GM23338 (cell line): ENCODE measurements at regions not wholly inside any gene's neighbourhood (a gene's known extent, or its start where the extent isn't known, plus 50 kb on each side); places are given as distances from the start of the nearest gene placed in this dataset.

Experiments
- ATAC-seq: fragments of 200-7000 bp; cut with Tn5 transposase; 3 replicates; pipeline ENCODE4 v1.9.1; 2020
- DNase-seq: peaks from one replicate; pipeline ENCODE4 v3.0.0-alpha.2; 2015; ENCODE audit warnings: low spot score
- H2AFZ ChIP-seq: fragments of 200-600 bp; sonication (generic); 2 replicates; pipeline ENCODE4 v1.8.0; 2016; ENCODE audit warnings: antibody characterized with exemption, mild to moderate bottlenecking, moderate library complexity
- H3F3A ChIP-seq: fragments of 200-600 bp; sonication (generic); replicated peaks from 2 replicates; pipeline ENCODE4 v1.8.0; 2017; ENCODE audit warnings: antibody characterized with exemption, mixed run types, low read depth
- H3K27ac ChIP-seq: fragments of 200-600 bp; sonication (generic); 2 replicates; pipeline ENCODE4 v1.6.1; 2016; ENCODE audit warnings: low read depth
- H3K27me3 ChIP-seq: fragments of 200-600 bp; sonication (generic); 2 replicates; pipeline ENCODE4 v1.8.0; 2016; ENCODE audit warnings: mild to moderate bottlenecking, mixed run types, moderate library complexity; ENCODE audit not compliant: insufficient read depth
- H3K36me3 ChIP-seq: fragments of 200-600 bp; sonication (generic); 2 replicates; pipeline ENCODE4 v1.8.0; 2016; ENCODE audit warnings: mild to moderate bottlenecking; ENCODE audit not compliant: insufficient read depth
- H3K4me1 ChIP-seq: fragments of 200-600 bp; sonication (generic); 2 replicates; pipeline ENCODE4 v1.8.0; 2016; ENCODE audit warnings: mild to moderate bottlenecking, moderate library complexity; ENCODE audit not compliant: insufficient read depth
- H3K4me2 ChIP-seq: fragments of 200-600 bp; sonication (generic); 2 replicates; pipeline ENCODE4 v1.7.1; 2017; ENCODE audit warnings: mixed run types
- H3K4me3 ChIP-seq: fragments of 200-600 bp; sonication (generic); 2 replicates; pipeline ENCODE4 v1.6.1; 2016; ENCODE audit warnings: mixed run types
- H3K79me2 ChIP-seq: fragments of 200-600 bp; sonication (generic); replicated peaks from 2 replicates; pipeline ENCODE4 v1.8.0; 2017; ENCODE audit warnings: mild to moderate bottlenecking; ENCODE audit not compliant: insufficient read depth
- H3K9me2 ChIP-seq: fragments of 200-600 bp; sonication (generic); 2 replicates; pipeline ENCODE4 v1.8.0; 2017; ENCODE audit not compliant: insufficient read depth
- H4K20me1 ChIP-seq: fragments of 200-600 bp; sonication (generic); replicated peaks from 2 replicates; pipeline ENCODE4 v1.8.0; 2017; ENCODE audit warnings: mild to moderate bottlenecking; ENCODE audit not compliant: insufficient read depth
- H3K27ac Mint-ChIP-seq: 2 replicates; pipeline ENCODE4 v1.8.0; 2020; ENCODE audit warnings: inconsistent platforms, mild to moderate bottlenecking, moderate library complexity, mixed read lengths
- H3K27me3 Mint-ChIP-seq: 3 replicates; pipeline ENCODE4 v1.8.0; 2022; ENCODE audit warnings: low read depth, mild to moderate bottlenecking, moderate library complexity, mixed read lengths, inconsistent platforms; ENCODE audit not compliant: insufficient read depth, poor library complexity
- H3K36me3 Mint-ChIP-seq: 3 replicates; pipeline ENCODE4 v1.8.0; 2021; ENCODE audit warnings: low read depth, mild to moderate bottlenecking, inconsistent platforms, moderate library complexity, mixed read lengths
- H3K4me1 Mint-ChIP-seq: 3 replicates; pipeline ENCODE4 v1.8.0; 2020; ENCODE audit warnings: mild to moderate bottlenecking, inconsistent platforms, mixed read lengths
- H3K4me3 Mint-ChIP-seq: 3 replicates; pipeline ENCODE4 v1.8.0; 2021; ENCODE audit warnings: moderate library complexity, mild to moderate bottlenecking, inconsistent platforms, mixed read lengths
- H3K9me3 Mint-ChIP-seq: 3 replicates; pipeline ENCODE4 v1.8.0; 2020; ENCODE audit warnings: moderate library complexity, mild to moderate bottlenecking, inconsistent platforms, mixed read lengths
- CREB1 ChIP-seq: fragments of 250-450 bp; sonication (Bioruptor Pico); IDR thresholded peaks from 2 replicates; pipeline ENCODE4 v1.5.0; 2020; ENCODE audit warnings: low read depth, mild to moderate bottlenecking, moderate library complexity
- CTCF ChIP-seq, 2 experiments: fragments of 200-600 bp in 1 of 2; sonication (generic) in 1 of 2; conservative IDR thresholded peaks; 2 replicates each; pipeline versions ENCODE4 v1.5.1 to v1.6.1; 2016 to 2017; ENCODE audit warnings: antibody characterized with exemption in 2 of 2, low read depth in 2 of 2, mild to moderate bottlenecking in 2 of 2, moderate library complexity in 1 of 2
- ETS1 ChIP-seq: IDR thresholded peaks from 2 replicates; pipeline ENCODE4 v1.6.1; 2016; ENCODE audit warnings: antibody characterized with exemption
- EZH2 ChIP-seq: fragments of 200-600 bp; sonication (generic); IDR thresholded peaks from one replicate; pipeline ENCODE4 v1.8.0; 2017; ENCODE audit warnings: antibody characterized with exemption, mild to moderate bottlenecking, low read depth; ENCODE audit not compliant: unreplicated experiment
- EZH2phosphoT487 ChIP-seq: fragments of 200-600 bp; sonication (generic); IDR thresholded peaks from one replicate; pipeline ENCODE4 v1.8.1; 2018; ENCODE audit warnings: antibody characterized with exemption; ENCODE audit not compliant: unreplicated experiment
- JUNB ChIP-seq: IDR thresholded peaks from one replicate; pipeline ENCODE4 v1.6.1; 2016; ENCODE audit warnings: antibody characterized with exemption; ENCODE audit not compliant: unreplicated experiment
- NANOG ChIP-seq: IDR thresholded peaks from 2 replicates; pipeline ENCODE4 v1.6.1; 2016; ENCODE audit warnings: antibody characterized with exemption, borderline replicate concordance
- POLR2AphosphoS5 ChIP-seq: IDR thresholded peaks from 2 replicates; pipeline ENCODE4 v1.6.1; 2016; ENCODE audit warnings: antibody characterized with exemption, low read depth
- REST ChIP-seq: IDR thresholded peaks from one replicate; pipeline ENCODE4 v1.6.1; 2018; ENCODE audit warnings: antibody characterized with exemption; ENCODE audit not compliant: unreplicated experiment
- STAT1 ChIP-seq: IDR thresholded peaks from one replicate; pipeline ENCODE4 v1.6.1; 2016; ENCODE audit warnings: antibody characterized with exemption; ENCODE audit not compliant: unreplicated experiment
- ZNF114 ChIP-seq: fragments of 250-450 bp; sonication (Bioruptor Pico); IDR thresholded peaks from 2 replicates; pipeline ENCODE4 v1.5.0; 2020; ENCODE audit warnings: mild to moderate bottlenecking, moderate library complexity
- ZNF331 ChIP-seq: fragments of 250-450 bp; sonication (Bioruptor Pico); IDR thresholded peaks from 2 replicates; pipeline ENCODE4 v1.5.0; 2020; ENCODE audit warnings: low read depth, mild to moderate bottlenecking, moderate library complexity
- ZNF462 ChIP-seq: fragments of 250-450 bp; sonication (Bioruptor Pico); IDR thresholded peaks from 2 replicates; pipeline ENCODE4 v1.5.0; 2020; ENCODE audit warnings: mild to moderate bottlenecking, moderate library complexity

- peaks cover 3% of the 10 kb centered on the region; the same call in 1 of the 3 replicates for H3K36me3 Mint-ChIP-seq
- peak overlapping the region; percentile 59; the same call in 1 of the 2 replicates for H2AFZ ChIP-seq
- H3K27ac Mint-ChIP-seq: peak overlapping the region; percentile 19; the same call in 1 of the 2 replicates
- no peak overlapping the region for H3K4me2 ChIP-seq
- H4K20me1 ChIP-seq: no peaks in the 10 kb centered on the region
- no peak overlapping the region for H3K27ac ChIP-seq
- H3K4me3 ChIP-seq: no peak overlapping the region
- no peak for TF ChIP-seq ZNF114 (CRISPR knock-in tag)
- no peak for TF ChIP-seq ZNF462
- TF ChIP-seq ZNF331 (CRISPR knock-in tag): no peak
- TF ChIP-seq POLR2AphosphoS5: no peak
- TF ChIP-seq NANOG: no peak
- no peak for TF ChIP-seq ETS1
- TF ChIP-seq EZH2: no peak
- no peak for TF ChIP-seq JUNB
- TF ChIP-seq CREB1: no peak
- TF ChIP-seq REST: no peak
- TF ChIP-seq CTCF (conservative IDR thresholded peaks at IDR 0.05; ENCODE audit: low read depth in 2 of 2): no peak
- no peak for TF ChIP-seq STAT1
- TF ChIP-seq EZH2phosphoT487: no peak
- H3K27me3 Mint-ChIP-seq: peaks cover 4% of the 10 kb centered on the region
- H3K9me3 Mint-ChIP-seq: peaks cover 8% of the 10 kb centered on the region
- no peaks in the 10 kb centered on the region for H3K36me3 ChIP-seq
- no peaks in the 10 kb centered on the region for H3F3A ChIP-seq
- peaks cover 2% of the 10 kb centered on the region; the same call in 1 of the 3 replicates for H3K4me1 Mint-ChIP-seq
- no peak for DNase-seq
- H3K4me3 Mint-ChIP-seq: no peak overlapping the region
- no peak for ATAC-seq
- H3K4me1 ChIP-seq: no peaks in the 10 kb centered on the region
- H3K9me2 ChIP-seq: 0 out of 2 replicates have a peak, but pooled peaks cover 5% of the 10 kb centered on the region
- no peaks in the 10 kb centered on the region for H3K79me2 ChIP-seq
- H3K27me3 ChIP-seq: no peaks in the 10 kb centered on the region
Measured at GRCh38 chr9:79857188-79857587, 285.4 kb downstream of the TLE4 start.
